GM19452 (cell line): ENCODE measurements at regions not wholly inside any gene's neighbourhood (a gene's known extent, or its start where the extent isn't known, plus 50 kb on each side); places are given as distances from the start of the nearest gene placed in this dataset.
"Not testable (repeated sequence)": the region's sequence is repeated elsewhere in the genome, so short reads cannot be mapped to it uniquely, and the experiment has no call there.

ENCODE experiments used
- ATAC-seq: cut with Tn5 transposase; IDR thresholded peaks from one replicate; pipeline ENCODE4 v1.9.1; 2021; ENCODE audit not compliant: unreplicated experiment

- ATAC-seq: no peak
Measured at GRCh38 chr20:23141450-23142161, 55.5 kb upstream of the CD93 start.

GRCh38 chr20:23140991-23141390 is 54.9 kb upstream of the CD93 start:
- ATAC-seq: no peak

- ATAC-seq: not testable (repeated sequence)
Measured at GRCh38 chr20:23139984-23140383, 53.9 kb upstream of the CD93 start.

GRCh38 chr20:23139524-23139923 is 53.4 kb upstream of the CD93 start:
- no peak for ATAC-seq

GRCh38 chr20:23138682-23139081 is 52.6 kb upstream of the CD93 start:
- ATAC-seq: no peak

GRCh38 chr20:23138226-23138625 is 52.1 kb upstream of the CD93 start:
- ATAC-seq: no peak

GRCh38 chr20:23136893-23137745 is 51.0 kb upstream of the CD93 start:
- ATAC-seq: no peak

GRCh38 chr20:23135449-23136420 is 49.6 kb upstream of the CD93 start:
- ATAC-seq: no peak
